H1 (cell line): ENCODE measurements at regions not wholly inside any gene's neighbourhood (a gene's known extent, or its start where the extent isn't known, plus 50 kb on each side); places are given as distances from the start of the nearest gene placed in this dataset.

Experiments used
- JUND ChIP-seq: IDR thresholded peaks from 2 replicates; pipeline ENCODE4 v1.6.1; 2011; ENCODE audit warnings: mild to moderate bottlenecking, improper control_type of control experiment, low read length
- POLR2AphosphoS5 ChIP-seq: IDR thresholded peaks from 2 replicates; pipeline ENCODE4 v1.6.1; 2011; ENCODE audit warnings: low read depth, low read length
- RAD21 ChIP-seq, 2 experiments: IDR thresholded peaks in 1 of 2; conservative IDR thresholded peaks in 1 of 2; 2 replicates each; pipeline ENCODE4 v1.6.1; 2011; ENCODE audit warnings: low read depth in 2 of 2, low read length in 2 of 2, improper control_type of control experiment in 1 of 2, inconsistent platforms in 1 of 2, mild to moderate bottlenecking in 1 of 2, moderate library complexity in 1 of 2
- SIX5 ChIP-seq: IDR thresholded peaks from 2 replicates; pipeline ENCODE4 v1.6.1; 2011; ENCODE audit warnings: mild to moderate bottlenecking, low read depth, low read length
- SP1 ChIP-seq: IDR thresholded peaks from 2 replicates; pipeline ENCODE4 v1.6.1; 2011; ENCODE audit warnings: low read depth, low read length
- TF ChIP-seq, protein P1 (sequence below): IDR thresholded peaks from 2 replicates; pipeline ENCODE4 v1.6.1; 2011; ENCODE audit warnings: low read depth, mild to moderate bottlenecking, low read length; ENCODE audit not compliant: insufficient read depth
- TF ChIP-seq, protein P2 (sequence below), 3 experiments: IDR thresholded peaks; 1 replicate in 2 of 3; 2 replicates in 1 of 3; pipeline versions ENCODE4 v1.5.1 to v1.6.1; 2011; ENCODE audit warnings: low read length in 3 of 3, mild to moderate bottlenecking in 3 of 3, inconsistent platforms in 2 of 3, low read depth in 1 of 3, moderate library complexity in 1 of 3; ENCODE audit not compliant: insufficient read depth in 1 of 3; ENCODE audit errors: control extremely low read depth in 1 of 3

DNA sequence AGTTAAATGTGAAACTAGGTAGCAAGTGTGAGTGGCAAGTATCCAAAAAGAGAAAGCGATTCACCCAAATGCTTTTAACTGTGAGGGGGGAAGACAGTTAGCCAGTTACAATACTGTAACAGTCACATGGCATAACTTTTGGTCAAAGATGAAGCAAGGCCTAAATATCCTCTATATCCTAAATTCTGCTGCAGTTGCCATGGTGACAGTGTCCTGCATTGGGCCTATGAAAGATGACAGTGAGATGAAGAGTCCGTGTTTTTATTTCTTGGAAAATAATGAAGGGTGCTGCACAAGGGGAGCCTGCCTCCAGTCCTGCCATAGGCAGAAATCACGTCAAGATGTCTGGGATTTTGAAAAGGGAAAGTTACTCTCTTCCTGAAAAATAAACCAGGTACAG, 534.6 kb downstream of the NTRK2 start:
- TF ChIP-seq SP1 (no peak), POLR2AphosphoS5 (no peak), JUND (no peak), SIX5 (no peak), RAD21 (IDR thresholded peaks at IDR 0.05 in 1 of 2, conservative IDR thresholded peaks at IDR 0.05 in 1 of 2; ENCODE audit: low read depth in 2 of 2, low read length in 2 of 2) (no peak)
- TF ChIP-seq, protein P1, sequence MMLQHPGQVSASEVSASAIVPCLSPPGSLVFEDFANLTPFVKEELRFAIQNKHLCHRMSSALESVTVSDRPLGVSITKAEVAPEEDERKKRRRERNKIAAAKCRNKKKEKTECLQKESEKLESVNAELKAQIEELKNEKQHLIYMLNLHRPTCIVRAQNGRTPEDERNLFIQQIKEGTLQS = no peak
- TF ChIP-seq, protein P2, sequence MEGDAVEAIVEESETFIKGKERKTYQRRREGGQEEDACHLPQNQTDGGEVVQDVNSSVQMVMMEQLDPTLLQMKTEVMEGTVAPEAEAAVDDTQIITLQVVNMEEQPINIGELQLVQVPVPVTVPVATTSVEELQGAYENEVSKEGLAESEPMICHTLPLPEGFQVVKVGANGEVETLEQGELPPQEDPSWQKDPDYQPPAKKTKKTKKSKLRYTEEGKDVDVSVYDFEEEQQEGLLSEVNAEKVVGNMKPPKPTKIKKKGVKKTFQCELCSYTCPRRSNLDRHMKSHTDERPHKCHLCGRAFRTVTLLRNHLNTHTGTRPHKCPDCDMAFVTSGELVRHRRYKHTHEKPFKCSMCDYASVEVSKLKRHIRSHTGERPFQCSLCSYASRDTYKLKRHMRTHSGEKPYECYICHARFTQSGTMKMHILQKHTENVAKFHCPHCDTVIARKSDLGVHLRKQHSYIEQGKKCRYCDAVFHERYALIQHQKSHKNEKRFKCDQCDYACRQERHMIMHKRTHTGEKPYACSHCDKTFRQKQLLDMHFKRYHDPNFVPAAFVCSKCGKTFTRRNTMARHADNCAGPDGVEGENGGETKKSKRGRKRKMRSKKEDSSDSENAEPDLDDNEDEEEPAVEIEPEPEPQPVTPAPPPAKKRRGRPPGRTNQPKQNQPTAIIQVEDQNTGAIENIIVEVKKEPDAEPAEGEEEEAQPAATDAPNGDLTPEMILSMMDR (IDR thresholded peaks at IDR 0.05; ENCODE audit: control extremely low read depth in 1 of 3, insufficient read depth in 1 of 3, low read depth in 1 of 3, low read length in 3 of 3) = no peak
